Thyroid gland (tissue), 4 donors: ENCODE measurements at regions not wholly inside any gene's neighbourhood (a gene's known extent, or its start where the extent isn't known, plus 50 kb on each side); places are given as distances from the start of the nearest gene placed in this dataset.

Source experiments
- CTCF ChIP-seq, 6 experiments: fragments of 200-600 bp in 3 of 6; fragments of 450-650 bp in 3 of 6; sonication (generic) in 3 of 6; IDR thresholded peaks; one replicate each; pipeline ENCODE4 v1.5.1; 2016 to 2019; ENCODE audit warnings: antibody characterized with exemption in 6 of 6, mild to moderate bottlenecking in 2 of 6, inconsistent platforms in 1 of 6, moderate library complexity in 1 of 6
- POLR2A ChIP-seq, 2 donors: fragments of 450-650 bp; IDR thresholded peaks; one replicate each; pipeline ENCODE4 v1.6.1; 2017; ENCODE audit warnings: antibody characterized with exemption in 2 of 2, mild to moderate bottlenecking in 2 of 2, moderate library complexity in 1 of 2

GRCh38 chr2:216922175-216922780, 62.4 kb upstream of the TNP1 start:
- no peak for TF ChIP-seq CTCF (IDR thresholded peaks at IDR 0.05)
- TF ChIP-seq POLR2A (IDR thresholded peaks at IDR 0.05): no peak
